NCI-H1092 treated with DMSO at 0.1 percent for 48 hours (cell line): ENCODE measurements at regions not wholly inside any gene's neighbourhood (a gene's known extent, or its start where the extent isn't known, plus 50 kb on each side); places are given as distances from the start of the nearest gene placed in this dataset.

ENCODE experiments used
- DNase-seq: peaks from one replicate; lab custom pipeline; 2025; lab: John Stamatoyannopoulos, UW

- no peak for DNase-seq
These were observed 66.1 kb downstream of the LEPR start for GRCh38 chr1:65486613-65487012.

- no peak for DNase-seq
These were observed 69.0 kb downstream of the LEPR start for GRCh38 chr1:65489481-65489880.

- no peak for DNase-seq
These were observed 70.0 kb downstream of the LEPR start for GRCh38 chr1:65490231-65491009.

GRCh38 chr1:65491472-65491871 is 71.0 kb downstream of the LEPR start:
- no peak for DNase-seq

GRCh38 chr1:65493802-65494201 is 73.3 kb downstream of the LEPR start:
- no peak for DNase-seq

- no peak for DNase-seq
These were observed 74.2 kb downstream of the LEPR start for GRCh38 chr1:65494671-65495070.

- DNase-seq, result no peak
These were observed 74.7 kb downstream of the LEPR start for GRCh38 chr1:65495137-65495536.

GRCh38 chr1:65497256-65497830 is 76.9 kb downstream of the LEPR start:
- no peak for DNase-seq

GRCh38 chr1:65503427-65503826 is 83.0 kb downstream of the LEPR start:
- DNase-seq, result no peak

- no peak for DNase-seq
These were observed 83.8 kb downstream of the LEPR start for GRCh38 chr1:65504263-65504662.

- DNase-seq, result no peak
These were observed 85.3 kb downstream of the LEPR start for GRCh38 chr1:65505547-65506300.

- no peak for DNase-seq
These were observed 87.6 kb downstream of the LEPR start for GRCh38 chr1:65508051-65508450.

GRCh38 chr1:65509912-65510680 is 89.6 kb downstream of the LEPR start:
- DNase-seq, result no peak

- no peak for DNase-seq
These were observed 90.5 kb downstream of the LEPR start for GRCh38 chr1:65510961-65511360.

GRCh38 chr1:65512383-65512782 is 91.9 kb downstream of the LEPR start:
- no peak for DNase-seq

GRCh38 chr1:65512967-65513780 is 92.7 kb downstream of the LEPR start:
- no peak for DNase-seq

- DNase-seq, result no peak
These were observed 93.6 kb downstream of the LEPR start for GRCh38 chr1:65514041-65514440.

- no peak for DNase-seq
These were observed 104.4 kb downstream of the LEPR start for GRCh38 chr1:65524931-65525265.

- DNase-seq, result no peak
These were observed 105.0 kb downstream of the LEPR start for GRCh38 chr1:65525266-65526048.

- no peak for DNase-seq
These were observed 105.6 kb downstream of the LEPR start for GRCh38 chr1:65526049-65526556.

GRCh38 chr1:65527190-65527589 is 106.7 kb downstream of the LEPR start:
- DNase-seq, result no peak
